HepG2 (cell line): ENCODE measurements at regions not wholly inside any gene's neighbourhood (a gene's known extent, or its start where the extent isn't known, plus 50 kb on each side); places are given as distances from the start of the nearest gene placed in this dataset.

Source experiments
- GMEB1 ChIP-seq: sonication (generic); formaldehyde crosslinking; IDR thresholded peaks from 2 replicates; pipeline ENCODE4 v1.5.1; 2020; ENCODE audit warnings: missing genetic modification reagents, mild to moderate bottlenecking, borderline replicate concordance
- GPN1 ChIP-seq: sonication (generic); formaldehyde crosslinking; IDR thresholded peaks from 2 replicates; pipeline ENCODE4 v1.5.1; 2020; ENCODE audit warnings: missing genetic modification reagents, borderline replicate concordance
- HINFP ChIP-seq: sonication (generic); formaldehyde crosslinking; IDR thresholded peaks from 2 replicates; pipeline ENCODE4 v1.4.0; 2020; ENCODE audit warnings: low read depth, mild to moderate bottlenecking, missing genetic modification reagents
- KAT7 ChIP-seq: IDR thresholded peaks from 2 replicates; pipeline ENCODE4 v1.6.1; 2018; ENCODE audit warnings: borderline replicate concordance, missing compliant biosample characterization
- MYPOP ChIP-seq: sonication (generic); formaldehyde crosslinking; IDR thresholded peaks from 2 replicates; pipeline ENCODE4 v1.8.1; 2023; ENCODE audit warnings: mild to moderate bottlenecking, moderate library complexity, missing genetic modification reagents
- PBX2 ChIP-seq: IDR thresholded peaks from 2 replicates; pipeline ENCODE4 v1.6.1; 2016; ENCODE audit warnings: control low read depth
- SKI ChIP-seq: fragments of 450-650 bp; IDR thresholded peaks from one replicate; pipeline ENCODE4 v1.6.1; 2018; ENCODE audit warnings: mild to moderate bottlenecking; ENCODE audit not compliant: partially characterized antibody
- TBL1XR1 ChIP-seq: fragments of 150-350 bp; IDR thresholded peaks from 2 replicates; pipeline ENCODE4 v1.6.1; 2014; ENCODE audit warnings: borderline replicate concordance, low read length; ENCODE audit not compliant: partially characterized antibody
- TFAP4 ChIP-seq: sonication (generic); IDR thresholded peaks from 2 replicates; pipeline ENCODE4 v1.6.1; 2016; ENCODE audit warnings: low read depth, borderline replicate concordance
- THAP8 ChIP-seq: sonication (generic); formaldehyde crosslinking; IDR thresholded peaks from 2 replicates; pipeline ENCODE4 v1.5.1; 2020; ENCODE audit warnings: missing genetic modification reagents, mild to moderate bottlenecking, borderline replicate concordance
- ZBTB10 ChIP-seq: sonication (generic); formaldehyde crosslinking; IDR thresholded peaks from 2 replicates; pipeline ENCODE4 v1.4.0; 2020; ENCODE audit warnings: missing genetic modification reagents, borderline replicate concordance
- ZBTB2 ChIP-seq: sonication (generic); formaldehyde crosslinking; IDR thresholded peaks from 2 replicates; pipeline ENCODE4 v1.8.0; 2022; ENCODE audit warnings: low read depth, missing genetic modification reagents
- ZFP1 ChIP-seq: IDR thresholded peaks from 2 replicates; pipeline ENCODE4 v1.6.1; 2016
- ZNF580 ChIP-seq: IDR thresholded peaks from 2 replicates; pipeline ENCODE4 v1.6.1; 2016; ENCODE audit warnings: low read depth, borderline replicate concordance
- ZNF724P ChIP-seq: sonication (generic); formaldehyde crosslinking; IDR thresholded peaks from 2 replicates; pipeline ENCODE4 v1.8.0; 2022; ENCODE audit warnings: missing genetic modification reagents, borderline replicate concordance

GRCh38 chr2:172339371-172340010 lies 87.9 kb upstream of the ITGA6 start (continued):
- TF ChIP-seq ZBTB10 (CRISPR knock-in tag) = no peak
- peak; percentile 65 for TF ChIP-seq PBX2 (CRISPR knock-in tag)
- TF ChIP-seq TFAP4 = peak; percentile 17
- TF ChIP-seq ZNF580 (CRISPR knock-in tag) = peak; percentile 42; the same call in 1 of the 2 replicates
- TF ChIP-seq KAT7 = peak; percentile 44; the same call in 1 of the 2 replicates
- peak; percentile 73; the same call in 1 of the 2 replicates for TF ChIP-seq MYPOP (CRISPR knock-in tag)
- TF ChIP-seq HINFP (CRISPR knock-in tag) = 0 out of 2 replicates have a peak, but pooled peaks have one; percentile 45
- peak; percentile 10 for TF ChIP-seq TBL1XR1
- TF ChIP-seq ZNF724P = no peak
- TF ChIP-seq GPN1 (CRISPR knock-in tag) = no peak
- TF ChIP-seq ZFP1 = no peak
- no peak for TF ChIP-seq GMEB1 (CRISPR knock-in tag)
- TF ChIP-seq THAP8 (CRISPR knock-in tag) = no peak
- TF ChIP-seq SKI = peak; percentile 87
- TF ChIP-seq ZBTB2 (CRISPR knock-in tag) = no peak
